ENCODE measurements at regions not wholly inside any gene's neighbourhood (a gene's known extent, or its start where the extent isn't known, plus 50 kb on each side); places are given as distances from the start of the nearest gene placed in this dataset.

DNA sequence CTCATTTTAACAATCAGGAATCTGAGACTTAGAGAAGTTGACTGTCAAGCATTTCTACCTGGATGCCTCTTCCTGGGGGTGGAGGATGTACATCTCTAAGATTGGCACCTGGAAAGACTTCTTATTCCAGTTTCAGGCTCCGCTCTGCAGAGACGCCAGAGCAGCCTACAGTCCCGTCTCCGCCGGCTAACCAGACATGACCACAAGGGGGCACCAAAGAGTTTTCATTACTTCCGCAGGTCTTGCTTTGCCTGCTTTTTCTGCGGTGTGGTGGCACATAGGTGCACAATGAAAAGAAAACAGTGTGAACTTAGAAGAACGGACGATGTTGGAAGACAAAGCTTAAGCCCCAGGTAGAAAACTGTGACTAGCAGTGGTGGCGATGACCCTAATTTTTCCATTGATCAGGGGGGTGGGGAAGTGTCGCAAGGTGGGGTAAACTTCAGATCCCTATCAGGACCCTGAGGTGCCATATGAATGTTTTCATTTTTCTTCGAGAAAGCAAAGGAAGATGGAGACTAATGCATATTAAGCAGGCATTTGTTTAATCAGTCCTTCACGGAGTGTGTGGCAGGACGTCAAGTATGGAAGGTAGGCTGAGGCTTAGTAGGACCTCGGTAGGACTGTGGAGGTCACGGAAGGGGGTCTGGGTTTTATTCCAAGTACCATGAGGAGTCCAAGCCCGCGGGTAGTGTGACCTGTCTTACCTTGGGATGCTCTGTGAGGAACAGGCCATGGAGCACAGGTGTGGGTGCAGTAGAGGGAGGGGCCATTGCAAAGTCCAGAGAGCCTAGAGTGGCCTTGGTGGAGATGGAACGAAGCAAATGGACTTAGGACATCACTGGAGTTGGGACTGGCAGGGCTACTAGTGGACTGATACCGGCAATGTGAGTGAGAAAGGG, 60.1 kb upstream of the SORCS3 start:
- CTCF ChIA-PET, result interaction anchor here (0.7 to 5.1 kb wide), 24 partner anchors 11 to 275 kb away, joined by 3 to 73 read pairs (median 4); no protein-coding TSS in a partner anchor

DNA sequence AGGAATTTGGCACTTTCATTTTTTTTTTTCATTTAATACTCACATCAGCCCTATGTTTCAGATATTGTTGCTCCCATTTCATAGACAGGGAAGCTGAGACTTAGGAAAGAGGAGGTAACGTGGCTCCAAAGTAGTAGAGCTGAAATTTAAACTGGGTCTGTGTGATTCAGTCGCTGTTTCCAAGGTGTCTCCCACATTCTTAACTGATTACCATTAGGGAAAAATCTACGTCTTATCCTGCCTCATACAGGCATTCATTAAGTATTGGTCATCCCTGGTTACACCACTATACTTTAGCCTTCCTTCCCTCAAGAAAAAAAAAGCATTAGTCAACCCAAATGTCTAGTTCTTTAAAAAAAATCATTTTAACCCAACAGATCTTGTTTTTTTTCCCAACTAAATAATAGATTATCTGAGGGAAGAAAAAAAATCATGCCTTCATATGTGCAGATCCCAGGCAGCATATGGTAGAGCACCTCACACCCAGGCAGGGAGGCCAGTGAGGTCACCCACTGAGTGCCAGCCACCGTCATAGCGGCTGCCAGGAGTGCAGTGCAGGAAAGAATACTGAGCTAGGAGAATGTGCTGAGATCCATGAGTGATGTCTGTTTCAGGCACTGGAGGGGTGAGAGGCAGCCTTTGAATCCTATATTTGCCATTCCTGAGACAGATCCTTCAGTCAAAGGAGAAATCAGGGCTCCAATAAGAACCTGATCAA, 59.0 kb upstream of the SORCS3 start:
- ChIA-PET CTCF (interaction anchor here (1.1 to 5.1 kb wide), 7 partner anchors 11 to 276 kb away, joined by 4 to 73 read pairs (median 33); no protein-coding TSS in a partner anchor), POLR2A (no interaction called here)
- no peak overlapping the region for H3K4me3 ChIP-seq (ENCODE audit: low read depth, low read length)
- DNase-seq (ENCODE audit: low read depth, low spot score), result peak; percentile 75
- TF ChIP-seq, protein P1, sequence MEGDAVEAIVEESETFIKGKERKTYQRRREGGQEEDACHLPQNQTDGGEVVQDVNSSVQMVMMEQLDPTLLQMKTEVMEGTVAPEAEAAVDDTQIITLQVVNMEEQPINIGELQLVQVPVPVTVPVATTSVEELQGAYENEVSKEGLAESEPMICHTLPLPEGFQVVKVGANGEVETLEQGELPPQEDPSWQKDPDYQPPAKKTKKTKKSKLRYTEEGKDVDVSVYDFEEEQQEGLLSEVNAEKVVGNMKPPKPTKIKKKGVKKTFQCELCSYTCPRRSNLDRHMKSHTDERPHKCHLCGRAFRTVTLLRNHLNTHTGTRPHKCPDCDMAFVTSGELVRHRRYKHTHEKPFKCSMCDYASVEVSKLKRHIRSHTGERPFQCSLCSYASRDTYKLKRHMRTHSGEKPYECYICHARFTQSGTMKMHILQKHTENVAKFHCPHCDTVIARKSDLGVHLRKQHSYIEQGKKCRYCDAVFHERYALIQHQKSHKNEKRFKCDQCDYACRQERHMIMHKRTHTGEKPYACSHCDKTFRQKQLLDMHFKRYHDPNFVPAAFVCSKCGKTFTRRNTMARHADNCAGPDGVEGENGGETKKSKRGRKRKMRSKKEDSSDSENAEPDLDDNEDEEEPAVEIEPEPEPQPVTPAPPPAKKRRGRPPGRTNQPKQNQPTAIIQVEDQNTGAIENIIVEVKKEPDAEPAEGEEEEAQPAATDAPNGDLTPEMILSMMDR (IDR thresholded peaks at IDR 0.05; ENCODE audit: insufficient read depth, low read length, missing control alignments), result no peak

More for the DNA sequence above, 60.1 kb upstream of the SORCS3 start:
- H3K4me3 ChIP-seq (ENCODE audit: low read depth, low read length), result no peak overlapping the region
- TF ChIP-seq, protein P1 (IDR thresholded peaks at IDR 0.05; ENCODE audit: insufficient read depth, low read length, missing control alignments), result peak; percentile 85
- POLR2A ChIA-PET, result no interaction called here
- DNase-seq (ENCODE audit: low read depth, low spot score), result no peak

DNA sequence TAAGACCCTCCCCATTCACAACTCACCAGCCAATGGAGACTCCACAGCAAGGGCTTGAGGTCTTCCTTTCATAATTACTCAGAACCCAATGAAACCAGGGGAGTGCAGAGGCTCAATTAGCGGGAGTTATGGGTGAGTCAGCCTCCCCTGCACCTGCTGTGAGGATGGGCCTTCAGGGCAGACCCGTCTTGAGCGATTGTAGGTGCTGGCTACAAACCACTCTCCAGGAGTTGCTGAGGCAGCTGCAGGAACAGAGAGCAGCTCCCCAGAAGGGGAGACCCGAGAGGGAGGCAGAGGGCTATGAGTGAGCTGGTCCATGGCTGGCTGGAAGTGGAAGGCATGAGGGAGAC, 58.5 kb upstream of the SORCS3 start:
- ChIA-PET POLR2A (no interaction called here), CTCF (interaction anchor here (1.3 to 5.1 kb wide), 5 partner anchors 10 to 175 kb away, joined by 5 to 73 read pairs (median 34); no protein-coding TSS in a partner anchor)
- no peak for DNase-seq (ENCODE audit: low read depth, low spot score)
- TF ChIP-seq, protein P1 (IDR thresholded peaks at IDR 0.05; ENCODE audit: insufficient read depth, low read length, missing control alignments), result no peak
- no peak overlapping the region for H3K4me3 ChIP-seq (ENCODE audit: low read depth, low read length)

DNA sequence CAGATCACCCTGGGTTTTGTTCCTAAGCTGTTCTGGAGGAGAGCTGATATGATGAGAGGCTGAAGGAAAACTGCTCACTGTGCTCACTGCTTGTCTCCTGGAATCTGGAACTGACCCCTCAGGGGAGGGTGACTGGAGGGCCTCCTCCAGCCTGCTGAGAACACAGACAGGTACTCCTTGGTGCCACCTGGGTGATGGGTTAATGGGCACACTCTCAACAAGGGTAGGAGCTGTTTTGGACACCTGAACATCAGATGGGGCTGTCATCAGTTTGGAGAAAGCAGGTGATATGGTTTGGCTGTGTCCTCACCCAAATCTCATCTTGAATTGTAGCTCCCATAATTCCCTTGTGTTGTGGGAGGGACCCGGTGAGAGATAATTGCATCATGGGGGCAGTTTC, 58.1 kb upstream of the SORCS3 start:
- TF ChIP-seq, protein P1 (IDR thresholded peaks at IDR 0.05; ENCODE audit: insufficient read depth, low read length, missing control alignments), result no peak
- CTCF ChIA-PET, result interaction anchor here (4.3 to 5.1 kb wide), 3 partner anchors 10 to 37 kb away, joined by 33 to 73 read pairs (median 49); no protein-coding TSS in a partner anchor
- DNase-seq (ENCODE audit: low read depth, low spot score), result no peak
- POLR2A ChIA-PET, result no interaction called here
- no peak overlapping the region for H3K4me3 ChIP-seq (ENCODE audit: low read depth, low read length)

DNA sequence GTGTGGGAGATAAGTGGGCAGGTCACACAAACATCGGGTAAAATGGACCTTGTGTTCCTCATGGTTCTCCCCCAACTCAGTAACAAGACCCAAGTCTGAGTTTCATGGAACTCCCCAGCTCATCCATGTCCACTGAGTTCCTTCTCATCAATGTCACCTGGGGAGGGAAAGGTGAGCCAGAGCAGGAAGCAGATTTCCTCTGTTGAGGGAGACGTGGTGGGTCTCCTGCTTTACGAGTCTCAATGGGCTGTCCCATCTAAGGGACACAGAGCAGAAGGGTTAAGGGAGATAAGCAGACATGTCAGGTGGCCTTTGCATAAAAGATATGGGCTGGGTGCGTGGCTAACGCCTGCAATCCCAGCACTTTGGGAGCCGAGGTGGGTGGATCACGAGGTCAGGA, 56.5 kb upstream of the SORCS3 start:
- DNase-seq (ENCODE audit: low read depth, low spot score), result no peak
- CTCF ChIA-PET, result no interaction called here
- no peak overlapping the region for H3K4me3 ChIP-seq (ENCODE audit: low read depth, low read length)
- TF ChIP-seq, protein P1 (IDR thresholded peaks at IDR 0.05; ENCODE audit: insufficient read depth, low read length, missing control alignments), result no peak
- POLR2A ChIA-PET, result no interaction called here

DNA sequence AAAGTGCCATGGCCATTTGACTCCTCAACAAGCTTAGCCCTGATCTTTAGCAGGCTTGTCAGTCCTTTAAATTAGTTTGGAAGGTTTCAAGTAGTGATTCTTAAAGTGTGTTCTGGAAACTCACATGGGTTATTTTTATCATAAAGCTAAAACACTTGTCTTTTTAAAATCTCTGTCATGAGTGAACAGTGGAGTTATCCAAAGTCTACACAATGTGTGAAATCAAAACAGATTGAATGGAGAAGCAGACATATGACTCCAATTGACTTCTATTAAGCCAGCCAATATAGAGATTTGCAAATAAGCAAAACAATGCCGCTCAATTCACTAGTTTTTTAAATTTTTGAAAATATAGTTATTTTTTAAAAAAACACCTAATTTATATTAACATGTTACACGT, 53.3 kb upstream of the SORCS3 start:
- POLR2A ChIA-PET, result no interaction called here
- CTCF ChIA-PET, result interaction anchor here (0.8 to 1.9 kb wide), 3 partner anchors 8 to 25 kb away, joined by 3 to 5 read pairs (median 3); no protein-coding TSS in a partner anchor
- TF ChIP-seq, protein P1 (IDR thresholded peaks at IDR 0.05; ENCODE audit: insufficient read depth, low read length, missing control alignments), result no peak

More for the DNA sequence above, 53.3 kb upstream of the SORCS3 start:
- no peak for DNase-seq (ENCODE audit: low read depth, low spot score)
- no peak overlapping the region for H3K4me3 ChIP-seq (ENCODE audit: low read depth, low read length)
